Lower leg skin (tissue), 4 donors: ENCODE measurements at regions not wholly inside any gene's neighbourhood (a gene's known extent, or its start where the extent isn't known, plus 50 kb on each side); places are given as distances from the start of the nearest gene placed in this dataset.

Experiments used
- DNase-seq, 2 donors: peaks; one replicate each; pipeline ENCODE4 v3.0.0-alpha.2; 2019; ENCODE audit warnings: low spot score in 2 of 2
- H3K4me3 ChIP-seq: fragments of 200-600 bp; sonication (generic); 2 replicates; pipeline ENCODE4 v1.5.1; 2017; ENCODE audit warnings: mild to moderate bottlenecking, low read depth; ENCODE audit not compliant: poor library complexity, severe bottlenecking
- CTCF ChIP-seq, 3 donors: fragments of 450-650 bp; IDR thresholded peaks; one replicate each; pipeline ENCODE4 v1.5.1; 2016; ENCODE audit warnings: antibody characterized with exemption in 3 of 3, mild to moderate bottlenecking in 3 of 3, moderate library complexity in 2 of 3
- POLR2A ChIP-seq, 2 donors: fragments of 450-650 bp; IDR thresholded peaks; one replicate each; pipeline ENCODE4 v1.6.1; 2016 to 2017; ENCODE audit warnings: antibody characterized with exemption in 2 of 2, mild to moderate bottlenecking in 1 of 2, moderate library complexity in 1 of 2
- WGBS, 2 donors: methylation state at CpG; one replicate each; pipeline ENCODE4 v1.1.5; 2018; 5-methylcytosine and 5-hydroxymethylcytosine counted together
- intact Hi-C: fragments of 100-400 bp; cut with DNase I; formaldehyde crosslinking; loops from one replicate; pipeline ENCODE4 v1.15.0; 2023; ENCODE audit warnings: low total_unique reads

GRCh38 chr16:56057151-56057550 is 134.1 kb upstream of the GNAO1 start:
- TF ChIP-seq CTCF (IDR thresholded peaks at IDR 0.05) = no peak
- TF ChIP-seq POLR2A (IDR thresholded peaks at IDR 0.05) = no peak
- intact Hi-C loops = no loop called here
- H3K4me3 ChIP-seq = no peak overlapping the region
- 82 to 92% methylated on average over 1 of the region's 1 CpG for WGBS, 2 donors
- no peak for DNase-seq

- intact Hi-C loops = no loop called here
- no peak for TF ChIP-seq CTCF (IDR thresholded peaks at IDR 0.05)
- TF ChIP-seq POLR2A (IDR thresholded peaks at IDR 0.05) = no peak
- no peak overlapping the region for H3K4me3 ChIP-seq
- no peak for DNase-seq
- WGBS, 2 donors = 93 to 96% methylated on average over 4 of the region's 4 CpGs
These were observed 140.4 kb upstream of the GNAO1 start for GRCh38 chr16:56050916-56051315.

- intact Hi-C loops = no loop called here
- WGBS, 2 donors = 67 to 70% methylated on average over 6 of the region's 6 CpGs
- no peak overlapping the region for H3K4me3 ChIP-seq
- TF ChIP-seq POLR2A (IDR thresholded peaks at IDR 0.05) = no peak
- no peak for TF ChIP-seq CTCF (IDR thresholded peaks at IDR 0.05)
- no peak for DNase-seq
These were observed 142.7 kb upstream of the GNAO1 start for GRCh38 chr16:56048425-56049105.

GRCh38 chr16:56047307-56048234 is 143.7 kb upstream of the GNAO1 start:
- intact Hi-C loops = no loop called here
- no peak overlapping the region for H3K4me3 ChIP-seq
- 43 to 49% methylated on average over 4 of the region's 4 CpGs for WGBS, 2 donors
- TF ChIP-seq CTCF (IDR thresholded peaks at IDR 0.05) (no peak), POLR2A (IDR thresholded peaks at IDR 0.05) (no peak)
- DNase-seq = no peak

GRCh38 chr16:56042416-56042815 is 148.9 kb upstream of the GNAO1 start:
- TF ChIP-seq POLR2A (IDR thresholded peaks at IDR 0.05) (no peak), CTCF (IDR thresholded peaks at IDR 0.05) (no peak)
- WGBS, 2 donors = 73 to 78% methylated on average over 4 of the region's 4 CpGs
- intact Hi-C loops = no loop called here
- DNase-seq = no peak
- no peak overlapping the region for H3K4me3 ChIP-seq
